Aorta (tissue), 5 donors: ENCODE measurements at regions not wholly inside any gene's neighbourhood (a gene's known extent, or its start where the extent isn't known, plus 50 kb on each side); places are given as distances from the start of the nearest gene placed in this dataset.

Experiments used
- ATAC-seq: fragments of 200-7000 bp; cut with Tn5 transposase; one replicate; pipeline ENCODE4 v1.9.1; 2022; ENCODE audit warnings: moderate library complexity; ENCODE audit not compliant: low FRiP score
- DNase-seq, 2 donors: peaks; one replicate each; pipeline ENCODE4 v3.0.0-alpha.2; 2020
- H3K27ac ChIP-seq, 2 donors: one replicate each; pipeline ENCODE4 v1.5.1; 2013; ENCODE audit warnings: low read length in 2 of 2, mild to moderate bottlenecking in 2 of 2, moderate library complexity in 2 of 2, control low read depth in 1 of 2, inconsistent platforms in 1 of 2, low read depth in 1 of 2
- H3K27me3 ChIP-seq, 2 donors: one replicate each; pipeline ENCODE4 v1.6.1; 2013; ENCODE audit warnings: control low read depth in 1 of 2, low read length in 1 of 2, mild to moderate bottlenecking in 1 of 2, moderate library complexity in 1 of 2; ENCODE audit not compliant: insufficient read depth in 2 of 2, control insufficient read depth in 1 of 2
- H3K36me3 ChIP-seq, 2 donors: one replicate each; pipeline ENCODE4 v1.6.1; 2013; ENCODE audit warnings: control low read depth in 1 of 2, low read length in 1 of 2, mild to moderate bottlenecking in 1 of 2; ENCODE audit not compliant: insufficient read depth in 2 of 2, control insufficient read depth in 1 of 2
- H3K4me1 ChIP-seq, 2 donors: one replicate each; pipeline ENCODE4 v1.6.1; 2013; ENCODE audit warnings: low read length in 2 of 2, control low read depth in 1 of 2, mild to moderate bottlenecking in 1 of 2, moderate library complexity in 1 of 2; ENCODE audit not compliant: insufficient read depth in 2 of 2, control insufficient read depth in 1 of 2
- H3K4me3 ChIP-seq, 2 donors: one replicate each; pipeline ENCODE4 v1.5.1; 2013; ENCODE audit warnings: low read length in 2 of 2, control low read depth in 1 of 2, mild to moderate bottlenecking in 1 of 2
- H3K9me3 ChIP-seq: one replicate; pipeline ENCODE4 v1.6.1; 2013; ENCODE audit warnings: mild to moderate bottlenecking, low read length; ENCODE audit not compliant: control insufficient read depth
- WGBS, 2 donors: extraction: QIAGEN DNeasy Blood & Tissue Kit; methylation state at CpG; one replicate each; pipeline ENCODE4 v1.1.7; 2013; 5-methylcytosine and 5-hydroxymethylcytosine counted together
- intact Hi-C, 2 donors: fragments of 100-400 bp; cut with DNase I; formaldehyde crosslinking; loops; one replicate each; pipeline versions ENCODE4 v1.14.2 to v1.15.0; 2022
- donor health status: healthy with polysubstance abuse.
- donor health status: Bipolar disorder and iron deficiency.
- donor health status: DM: no; HTN: no; CAD: no.
- donor health status: DM: no; HTN: no; CAD: no.
- donor health status: DM: yes; HTN: yes; CAD: no.

DNA sequence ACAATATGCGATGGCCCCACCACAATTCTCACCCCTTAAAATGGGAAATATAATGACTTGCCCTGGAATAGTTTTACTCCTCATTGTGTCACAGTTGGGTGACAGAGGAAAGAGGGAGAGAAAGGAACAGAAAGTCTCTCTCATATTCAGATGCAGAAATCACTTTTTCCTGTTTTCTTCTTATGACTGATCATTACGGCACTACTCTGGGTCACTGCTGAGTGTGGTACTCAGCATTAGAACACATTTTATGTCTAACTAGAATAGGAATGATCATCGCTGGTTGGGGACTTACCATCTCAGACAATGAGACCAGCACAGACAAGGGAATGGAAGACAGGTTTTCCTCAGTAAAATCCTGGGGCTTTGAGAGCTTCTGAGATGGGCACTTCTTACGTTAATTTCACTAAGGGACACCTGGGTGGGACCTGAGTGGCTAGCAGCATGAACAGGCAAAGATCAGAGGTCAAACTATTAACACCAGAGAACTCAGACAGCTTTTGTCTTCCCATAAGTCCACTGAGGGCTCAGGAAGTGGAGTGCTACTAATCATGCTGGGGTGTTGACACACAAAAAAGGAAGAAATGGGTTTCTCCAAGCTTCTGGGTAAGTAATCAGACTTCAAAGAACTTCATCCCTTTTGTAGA is 54.9 kb upstream of the ARHGAP18 start:
- 92 to 94% methylated on average over 4 of the region's 4 CpGs for WGBS, 2 donors
- DNase-seq (no peak), ATAC-seq (no peak)
- Histone ChIP-seq H3K36me3 (no peaks in the 10 kb centered on the region), H3K27ac (no peak overlapping the region), H3K27me3 (peaks cover 0 to 4% of the 10 kb centered on the region in 2 donors), H3K4me3 (no peak overlapping the region), H3K9me3 (no peaks in the 10 kb centered on the region), H3K4me1 (no peaks in the 10 kb centered on the region)
- intact Hi-C loops = no loop called here

DNA sequence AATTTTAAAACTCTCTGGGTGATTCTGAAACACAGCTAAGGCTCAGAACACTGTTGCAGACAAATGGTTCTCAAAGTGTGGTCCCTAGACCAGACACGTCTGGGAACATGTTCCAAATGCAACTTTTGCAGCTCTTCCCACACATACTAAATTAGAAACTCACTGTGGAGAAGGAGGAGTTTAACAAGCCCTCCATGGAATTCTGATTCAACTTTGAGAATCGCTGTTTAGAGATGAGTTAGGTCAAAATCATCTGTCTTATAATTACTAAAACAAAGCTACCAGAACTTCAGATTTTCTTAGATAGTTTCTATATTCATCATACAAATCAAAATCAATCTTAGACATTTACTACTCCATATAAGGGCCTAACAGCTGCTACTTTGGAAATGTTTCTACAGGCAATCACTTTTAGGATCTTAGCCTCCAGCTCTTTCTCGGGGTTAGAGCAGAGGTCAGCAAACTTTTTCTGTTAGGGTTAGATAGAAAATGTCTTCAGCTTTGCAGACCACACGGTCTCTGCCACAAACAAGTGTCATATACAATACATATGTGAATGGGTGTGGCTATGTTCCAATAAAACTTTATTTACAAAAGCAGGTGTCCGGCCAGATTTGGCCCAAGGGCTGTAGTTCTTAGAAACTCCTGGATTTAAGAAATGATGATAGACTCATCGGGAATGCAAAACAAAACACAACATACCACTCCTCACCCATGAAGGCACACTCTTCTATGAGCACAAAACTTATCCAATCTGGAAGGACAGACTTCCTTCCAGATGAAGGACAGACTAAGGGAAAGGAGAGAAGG is 50.0 kb upstream of the ARHGAP18 start:
- Histone ChIP-seq H3K4me1 (no peaks in the 10 kb centered on the region), H3K27me3 (no peaks in the 10 kb centered on the region), H3K4me3 (no peak overlapping the region), H3K36me3 (no peaks in the 10 kb centered on the region), H3K27ac (no peak overlapping the region), H3K9me3 (no peaks in the 10 kb centered on the region)
- intact Hi-C loops = no loop called here
- WGBS, 2 donors = 75 to 77% methylated on average over 6 of the region's 6 CpGs
- DNase-seq (no peak), ATAC-seq (no peak)
